HK-2 (cell line): ENCODE measurements at regions not wholly inside any gene's neighbourhood (a gene's known extent, or its start where the extent isn't known, plus 50 kb on each side); places are given as distances from the start of the nearest gene placed in this dataset.
A peak's percentile ranks its signal among the peaks of the same experiment; 100 is the strongest.
"Not testable (repeated sequence)": the region's sequence is repeated elsewhere in the genome, so short reads cannot be mapped to it uniquely, and the experiment has no call there.

ENCODE experiments used
- DNase-seq: peaks from one replicate; pipeline ENCODE4 v3.0.0-alpha.2; 2018; ENCODE audit not compliant: unreplicated experiment

GRCh38 chr12:29957835-29958234, 174.1 kb upstream of the TMTC1 start:
- DNase-seq: no peak

GRCh38 chr12:29945904-29946303, 162.2 kb upstream of the TMTC1 start:
- DNase-seq: no peak

GRCh38 chr12:29944269-29945000, 160.7 kb upstream of the TMTC1 start:
- no peak for DNase-seq

GRCh38 chr12:29943683-29944082, 159.9 kb upstream of the TMTC1 start:
- no peak for DNase-seq

GRCh38 chr12:29940811-29941210, 157.1 kb upstream of the TMTC1 start:
- DNase-seq: no peak

GRCh38 chr12:29930503-29930902, 146.8 kb upstream of the TMTC1 start:
- DNase-seq: no peak

- DNase-seq: no peak
Measured at GRCh38 chr12:29929295-29929694, 145.6 kb upstream of the TMTC1 start.

GRCh38 chr12:29921307-29921706, 137.6 kb upstream of the TMTC1 start:
- no peak for DNase-seq

GRCh38 chr12:29908157-29908556, 124.4 kb upstream of the TMTC1 start:
- no peak for DNase-seq

GRCh38 chr12:29907461-29907860, 123.7 kb upstream of the TMTC1 start:
- no peak for DNase-seq

GRCh38 chr12:29902043-29902442, 118.3 kb upstream of the TMTC1 start:
- no peak for DNase-seq

GRCh38 chr12:29901585-29901984, 117.8 kb upstream of the TMTC1 start:
- DNase-seq: no peak

GRCh38 chr12:29899212-29899931, 115.6 kb upstream of the TMTC1 start:
- DNase-seq: no peak

- no peak for DNase-seq
Measured at GRCh38 chr12:29895966-29896365, 112.2 kb upstream of the TMTC1 start.

- no peak for DNase-seq
Measured at GRCh38 chr12:29893002-29893401, 109.3 kb upstream of the TMTC1 start.

- DNase-seq: no peak
Measured at GRCh38 chr12:29891792-29892191, 108.0 kb upstream of the TMTC1 start.

- peak; percentile 8 for DNase-seq
Measured at GRCh38 chr12:29889737-29890136, 106.0 kb upstream of the TMTC1 start.

GRCh38 chr12:29888777-29889176, 105.0 kb upstream of the TMTC1 start:
- DNase-seq: no peak

GRCh38 chr12:29884957-29885356, 101.2 kb upstream of the TMTC1 start:
- DNase-seq: not testable (repeated sequence)

GRCh38 chr12:29883941-29884554, 100.3 kb upstream of the TMTC1 start:
- no peak for DNase-seq

- no peak for DNase-seq
Measured at GRCh38 chr12:29883525-29883924, 99.8 kb upstream of the TMTC1 start.

- no peak for DNase-seq
Measured at GRCh38 chr12:29882846-29883245, 99.1 kb upstream of the TMTC1 start.

- DNase-seq: no peak
Measured at GRCh38 chr12:29880987-29881386, 97.2 kb upstream of the TMTC1 start.
